Breast epithelium (tissue), 4 donors: ENCODE measurements at regions not wholly inside any gene's neighbourhood (a gene's known extent, or its start where the extent isn't known, plus 50 kb on each side); places are given as distances from the start of the nearest gene placed in this dataset.

Source experiments
- DNase-seq, 2 donors: peaks; one replicate each; pipeline ENCODE4 v3.0.0-alpha.2; 2019; ENCODE audit warnings: low spot score in 2 of 2
- H3K27ac ChIP-seq, 2 donors: fragments of 200-600 bp; sonication (generic) in 1 of 2; one replicate each; pipeline ENCODE4 v1.5.1; 2016 to 2019; ENCODE audit warnings: mild to moderate bottlenecking in 1 of 2
- H3K27me3 ChIP-seq, 2 donors: fragments of 200-600 bp; sonication (generic) in 1 of 2; one replicate each; pipeline versions ENCODE4 v1.5.1 to v1.6.0; 2017 to 2019; ENCODE audit warnings: control low read depth in 1 of 2, mild to moderate bottlenecking in 1 of 2
- H3K36me3 ChIP-seq: fragments of 200-600 bp; one replicate; pipeline ENCODE4 v1.5.1; 2019
- H3K4me1 ChIP-seq, 2 donors: fragments of 200-600 bp; sonication (generic); one replicate each; pipeline ENCODE4 v1.5.1; 2016 to 2019; ENCODE audit warnings: control low read depth in 1 of 2
- H3K4me3 ChIP-seq, 3 donors: fragments of 200-600 bp; sonication (generic); 1 replicate in 2 of 3; 2 replicates in 1 of 3; pipeline ENCODE4 v1.5.1; 2016 to 2019; ENCODE audit warnings: mild to moderate bottlenecking in 3 of 3, moderate library complexity in 2 of 3
- H3K9me3 ChIP-seq, 2 donors: fragments of 200-600 bp; sonication (generic) in 1 of 2; one replicate each; pipeline ENCODE4 v1.5.1; 2016 to 2019; ENCODE audit warnings: control low read depth in 1 of 2
- POLR2A ChIP-seq: fragments of 450-650 bp; IDR thresholded peaks from one replicate; pipeline ENCODE4 v1.6.1; 2016; ENCODE audit warnings: antibody characterized with exemption, mild to moderate bottlenecking, moderate library complexity
- POLR2AphosphoS5 ChIP-seq, 3 donors: sonication (generic); formaldehyde crosslinking; IDR thresholded peaks; one replicate each; pipeline ENCODE4 v1.6.1; 2017; ENCODE audit warnings: antibody characterized with exemption in 3 of 3
- intact Hi-C: fragments of 100-400 bp; cut with DNase I; formaldehyde crosslinking; loops from one replicate; pipeline ENCODE4 v1.15.1; 2023; ENCODE audit warnings: low total_unique reads
- TF ChIP-seq, protein P1 (sequence below), 3 donors: fragments of 450-650 bp; IDR thresholded peaks; one replicate each; pipeline ENCODE4 v1.5.1; 2016 to 2017; ENCODE audit warnings: antibody characterized with exemption in 3 of 3, mild to moderate bottlenecking in 3 of 3, moderate library complexity in 3 of 3

DNA sequence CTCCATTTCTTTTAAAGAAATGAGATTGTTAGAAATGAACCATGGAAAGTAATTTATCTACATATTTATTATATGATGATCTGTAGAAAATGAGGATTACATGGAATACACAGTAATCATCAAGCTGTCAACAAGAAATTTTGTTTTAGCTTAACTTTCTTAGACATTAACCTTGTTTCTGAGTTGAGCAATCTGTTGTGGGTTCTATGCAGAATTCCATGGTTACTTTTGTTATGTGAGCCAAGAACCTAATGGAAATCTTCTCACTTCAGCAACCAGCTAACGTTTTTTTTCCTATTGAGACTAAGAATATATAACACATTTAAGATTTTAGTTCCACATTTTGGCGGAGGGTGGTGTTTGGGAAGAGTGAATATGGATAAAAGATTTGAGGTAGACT lies 136.1 kb upstream of the SLC4A4 start:
- TF ChIP-seq, protein P1, sequence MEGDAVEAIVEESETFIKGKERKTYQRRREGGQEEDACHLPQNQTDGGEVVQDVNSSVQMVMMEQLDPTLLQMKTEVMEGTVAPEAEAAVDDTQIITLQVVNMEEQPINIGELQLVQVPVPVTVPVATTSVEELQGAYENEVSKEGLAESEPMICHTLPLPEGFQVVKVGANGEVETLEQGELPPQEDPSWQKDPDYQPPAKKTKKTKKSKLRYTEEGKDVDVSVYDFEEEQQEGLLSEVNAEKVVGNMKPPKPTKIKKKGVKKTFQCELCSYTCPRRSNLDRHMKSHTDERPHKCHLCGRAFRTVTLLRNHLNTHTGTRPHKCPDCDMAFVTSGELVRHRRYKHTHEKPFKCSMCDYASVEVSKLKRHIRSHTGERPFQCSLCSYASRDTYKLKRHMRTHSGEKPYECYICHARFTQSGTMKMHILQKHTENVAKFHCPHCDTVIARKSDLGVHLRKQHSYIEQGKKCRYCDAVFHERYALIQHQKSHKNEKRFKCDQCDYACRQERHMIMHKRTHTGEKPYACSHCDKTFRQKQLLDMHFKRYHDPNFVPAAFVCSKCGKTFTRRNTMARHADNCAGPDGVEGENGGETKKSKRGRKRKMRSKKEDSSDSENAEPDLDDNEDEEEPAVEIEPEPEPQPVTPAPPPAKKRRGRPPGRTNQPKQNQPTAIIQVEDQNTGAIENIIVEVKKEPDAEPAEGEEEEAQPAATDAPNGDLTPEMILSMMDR (IDR thresholded peaks at IDR 0.05): no peak
- TF ChIP-seq POLR2A (no peak), POLR2AphosphoS5 (IDR thresholded peaks at IDR 0.05) (no peak)
- no peak overlapping the region for H3K27ac ChIP-seq

DNA sequence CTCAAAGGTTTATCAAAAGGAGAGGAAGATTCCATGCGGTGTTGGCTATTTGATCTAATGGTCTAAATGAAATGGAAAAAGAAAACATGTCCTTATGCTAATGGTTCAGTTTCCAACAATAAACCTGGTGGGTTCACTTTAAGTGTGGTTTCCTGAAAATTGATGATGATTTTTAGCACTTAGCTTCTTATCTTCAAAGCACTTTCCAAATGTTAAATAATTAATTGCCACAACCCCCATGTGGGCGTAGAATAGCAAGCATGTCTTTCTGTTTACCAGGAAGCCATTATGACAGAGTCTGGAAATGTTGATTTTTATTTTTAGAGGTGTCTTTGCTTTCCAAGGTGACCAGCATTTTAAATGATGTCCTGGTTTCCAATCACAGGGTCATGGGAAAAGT lies 134.8 kb upstream of the SLC4A4 start:
- H3K4me1 ChIP-seq: no peaks in the 10 kb centered on the region
- no peak for DNase-seq
- no peak overlapping the region for H3K27ac ChIP-seq
- H3K36me3 ChIP-seq: no peaks in the 10 kb centered on the region
- TF ChIP-seq POLR2AphosphoS5 (IDR thresholded peaks at IDR 0.05) (no peak), POLR2A (no peak)
- TF ChIP-seq, protein P1 (IDR thresholded peaks at IDR 0.05): no peak
- no peaks in the 10 kb centered on the region for H3K9me3 ChIP-seq
- H3K4me3 ChIP-seq: no peak overlapping the region
- H3K27me3 ChIP-seq: no peaks in the 10 kb centered on the region
- intact Hi-C loops: no loop called here

More for the DNA sequence above, 136.1 kb upstream of the SLC4A4 start:
- Histone ChIP-seq H3K4me1 (no peaks in the 10 kb centered on the region), H3K4me3 (no peak overlapping the region), H3K27me3 (no peaks in the 10 kb centered on the region), H3K9me3 (no peaks in the 10 kb centered on the region), H3K36me3 (no peaks in the 10 kb centered on the region)
- DNase-seq: no peak
- intact Hi-C loops: no loop called here

DNA sequence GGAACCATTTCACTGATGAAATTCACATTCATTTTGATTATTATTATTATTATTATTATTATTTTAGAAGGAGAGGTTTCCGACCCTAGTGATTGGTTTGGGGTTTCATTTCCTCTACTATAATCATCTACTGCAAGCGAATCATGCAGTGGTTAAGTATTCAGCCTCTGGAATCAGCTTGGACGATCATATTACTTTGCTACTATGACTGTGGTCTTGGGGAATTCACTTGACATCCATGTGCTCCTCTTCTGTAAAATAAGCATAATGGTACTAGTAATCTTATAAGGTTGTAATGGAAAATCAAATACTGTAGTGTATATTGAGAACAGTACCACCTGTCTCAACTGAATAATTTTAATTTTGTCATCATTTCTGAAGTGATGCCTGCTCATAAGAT lies 132.1 kb upstream of the SLC4A4 start:
- TF ChIP-seq POLR2AphosphoS5 (IDR thresholded peaks at IDR 0.05): no peak
- TF ChIP-seq, protein P1 (IDR thresholded peaks at IDR 0.05): no peak
- TF ChIP-seq POLR2A: no peak
- H3K36me3 ChIP-seq: no peaks in the 10 kb centered on the region
- no peaks in the 10 kb centered on the region for H3K27me3 ChIP-seq
- no peak overlapping the region for H3K27ac ChIP-seq
- H3K4me3 ChIP-seq: no peak overlapping the region
- H3K4me1 ChIP-seq: no peaks in the 10 kb centered on the region
- intact Hi-C loops: no loop called here
- DNase-seq: no peak
- no peaks in the 10 kb centered on the region for H3K9me3 ChIP-seq

DNA sequence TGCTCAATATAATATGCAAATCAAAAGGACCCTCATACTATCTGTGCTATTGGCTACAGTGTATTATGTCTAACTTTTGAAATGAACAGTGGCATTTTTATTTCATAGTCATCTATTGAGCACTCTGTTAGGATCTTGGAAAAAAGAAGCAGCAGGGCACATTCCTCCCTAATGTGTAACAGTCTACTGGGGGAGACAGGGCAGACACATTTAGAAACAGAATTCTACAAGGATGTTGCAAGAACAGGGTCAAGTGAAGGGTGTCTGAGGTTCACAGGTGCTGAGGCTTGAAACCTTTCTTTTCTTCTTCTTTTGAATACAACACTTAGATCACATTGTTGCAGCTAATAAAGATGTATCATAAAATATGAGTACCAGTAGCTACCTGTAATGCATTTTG lies 129.7 kb upstream of the SLC4A4 start:
- TF ChIP-seq POLR2A (no peak), POLR2AphosphoS5 (IDR thresholded peaks at IDR 0.05) (no peak)
- TF ChIP-seq, protein P1 (IDR thresholded peaks at IDR 0.05): no peak
- Histone ChIP-seq H3K4me3 (no peak overlapping the region), H3K27ac (no peak overlapping the region), H3K9me3 (no peaks in the 10 kb centered on the region), H3K36me3 (no peaks in the 10 kb centered on the region), H3K4me1 (no peaks in the 10 kb centered on the region), H3K27me3 (no peaks in the 10 kb centered on the region)
- DNase-seq: no peak
- intact Hi-C loops: no loop called here

DNA sequence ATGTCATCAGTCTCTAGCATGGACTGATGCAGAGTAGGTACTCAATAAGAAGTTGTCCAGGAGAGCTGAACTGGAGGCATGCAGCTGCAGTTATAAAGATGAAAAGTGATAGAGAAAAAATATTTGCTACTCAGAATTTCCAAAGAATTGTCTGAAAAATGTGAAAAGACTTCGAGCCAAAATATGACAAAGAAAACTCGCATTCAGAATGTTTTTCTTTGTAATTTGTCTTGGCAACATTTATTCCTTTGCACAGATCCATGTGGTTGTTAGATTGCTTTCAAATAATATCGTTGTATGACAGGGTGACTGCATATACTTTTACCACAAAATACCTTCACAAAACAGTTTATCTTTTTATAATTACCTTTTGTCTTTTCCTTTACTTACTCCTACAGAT lies 128.0 kb upstream of the SLC4A4 start:
- DNase-seq: no peak
- intact Hi-C loops: no loop called here
- TF ChIP-seq POLR2A (no peak), POLR2AphosphoS5 (IDR thresholded peaks at IDR 0.05) (no peak)
- TF ChIP-seq, protein P1 (IDR thresholded peaks at IDR 0.05): no peak
- H3K27me3 ChIP-seq: no peaks in the 10 kb centered on the region
- H3K36me3 ChIP-seq: no peaks in the 10 kb centered on the region
- H3K4me1 ChIP-seq: no peaks in the 10 kb centered on the region
- H3K4me3 ChIP-seq: no peak overlapping the region
- no peaks in the 10 kb centered on the region for H3K9me3 ChIP-seq
- H3K27ac ChIP-seq: no peak overlapping the region
